ENCODE measurements at regions not wholly inside any gene's neighbourhood (a gene's known extent, or its start where the extent isn't known, plus 50 kb on each side); places are given as distances from the start of the nearest gene placed in this dataset.

DNA sequence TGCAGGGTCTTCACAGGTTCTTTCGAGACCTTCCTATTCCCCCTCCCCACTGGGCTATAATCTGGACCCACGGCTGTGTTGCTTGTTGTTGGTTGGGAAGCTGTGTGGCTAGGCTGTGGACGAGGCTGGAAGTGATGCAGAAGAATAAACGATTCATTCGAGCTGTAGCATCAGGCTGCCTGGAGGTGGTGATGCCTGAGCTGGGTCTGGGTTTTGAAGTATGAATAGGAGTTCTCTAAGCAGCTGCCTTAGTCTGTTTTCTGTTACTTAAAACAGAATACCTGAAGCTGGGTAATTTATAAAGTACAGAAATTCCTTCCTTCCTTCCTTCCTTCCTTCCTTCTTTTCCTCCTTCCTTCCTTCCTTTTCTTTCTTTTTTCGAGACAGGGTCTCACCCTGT, 126.5 kb upstream of the ZEB1 start:
- TF ChIP-seq EZH2 (IDR thresholded peaks at IDR 0.05; ENCODE audit: borderline replicate concordance) (no peak), EZH2phosphoT487 (IDR thresholded peaks at IDR 0.05; ENCODE audit: low read depth, severe bottlenecking, unreplicated experiment) (no peak)
- TF ChIP-seq, protein P1, sequence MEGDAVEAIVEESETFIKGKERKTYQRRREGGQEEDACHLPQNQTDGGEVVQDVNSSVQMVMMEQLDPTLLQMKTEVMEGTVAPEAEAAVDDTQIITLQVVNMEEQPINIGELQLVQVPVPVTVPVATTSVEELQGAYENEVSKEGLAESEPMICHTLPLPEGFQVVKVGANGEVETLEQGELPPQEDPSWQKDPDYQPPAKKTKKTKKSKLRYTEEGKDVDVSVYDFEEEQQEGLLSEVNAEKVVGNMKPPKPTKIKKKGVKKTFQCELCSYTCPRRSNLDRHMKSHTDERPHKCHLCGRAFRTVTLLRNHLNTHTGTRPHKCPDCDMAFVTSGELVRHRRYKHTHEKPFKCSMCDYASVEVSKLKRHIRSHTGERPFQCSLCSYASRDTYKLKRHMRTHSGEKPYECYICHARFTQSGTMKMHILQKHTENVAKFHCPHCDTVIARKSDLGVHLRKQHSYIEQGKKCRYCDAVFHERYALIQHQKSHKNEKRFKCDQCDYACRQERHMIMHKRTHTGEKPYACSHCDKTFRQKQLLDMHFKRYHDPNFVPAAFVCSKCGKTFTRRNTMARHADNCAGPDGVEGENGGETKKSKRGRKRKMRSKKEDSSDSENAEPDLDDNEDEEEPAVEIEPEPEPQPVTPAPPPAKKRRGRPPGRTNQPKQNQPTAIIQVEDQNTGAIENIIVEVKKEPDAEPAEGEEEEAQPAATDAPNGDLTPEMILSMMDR (IDR thresholded peaks at IDR 0.05; ENCODE audit: poor library complexity) = no peak
- H3K4me3 ChIP-seq = no peak overlapping the region
- no peak overlapping the region for H3K27ac ChIP-seq
- H3K9me2 ChIP-seq (replicated peaks; ENCODE audit: insufficient read depth) = no peaks in the 10 kb centered on the region
- H3K4me2 ChIP-seq = no peak overlapping the region
- H3K9me3 ChIP-seq (ENCODE audit: low read depth) = no peaks in the 10 kb centered on the region
- no peaks in the 10 kb centered on the region for H3K36me3 ChIP-seq (replicated peaks; ENCODE audit: insufficient read depth, low read depth)
- 90% methylated on average over 6 of the region's 6 CpGs for WGBS (ENCODE audit: low lambda C conversion rate, missing lambda C conversion rate)
- DNase-seq (ENCODE audit: low spot score) = no peak
- no peaks in the 10 kb centered on the region for H3K27me3 ChIP-seq
- no peaks in the 10 kb centered on the region for H3K4me1 ChIP-seq (ENCODE audit: insufficient read depth)
- H4K20me1 ChIP-seq (ENCODE audit: insufficient read depth, poor library complexity, severe bottlenecking) = no peaks in the 10 kb centered on the region
- H2AFZ ChIP-seq = no peak overlapping the region
- H3K79me2 ChIP-seq = no peaks in the 10 kb centered on the region

DNA sequence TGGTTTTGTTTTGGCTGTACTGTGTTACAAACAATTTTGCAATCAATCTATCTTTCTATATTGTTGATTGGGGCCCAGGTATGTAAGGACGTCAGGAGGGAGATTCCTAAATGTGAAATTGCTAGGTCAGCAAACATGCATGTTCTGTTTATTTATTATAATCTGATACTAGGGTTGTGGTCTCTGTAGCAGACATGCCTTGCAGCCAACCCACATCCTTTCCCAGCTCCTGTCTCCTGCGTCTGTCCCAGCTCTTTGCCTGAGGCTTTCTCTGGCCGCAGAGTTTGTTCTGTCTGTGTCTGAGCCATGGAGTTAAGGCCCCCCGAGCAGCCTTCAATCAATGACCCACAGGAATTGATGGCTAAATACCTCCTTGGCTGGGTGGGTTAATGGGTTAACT, 124.0 kb upstream of the ZEB1 start:
- no peaks in the 10 kb centered on the region for H4K20me1 ChIP-seq (ENCODE audit: insufficient read depth, poor library complexity, severe bottlenecking)
- H3K27ac ChIP-seq = no peak overlapping the region
- no peaks in the 10 kb centered on the region for H3K27me3 ChIP-seq
- H3K9me2 ChIP-seq (replicated peaks; ENCODE audit: insufficient read depth) = no peaks in the 10 kb centered on the region
- no peak overlapping the region for H3K4me3 ChIP-seq
- no peaks in the 10 kb centered on the region for H3K9me3 ChIP-seq (ENCODE audit: low read depth)
- 49% methylated on average over 4 of the region's 4 CpGs for WGBS (ENCODE audit: low lambda C conversion rate, missing lambda C conversion rate)
- no peaks in the 10 kb centered on the region for H3K79me2 ChIP-seq
- DNase-seq (ENCODE audit: low spot score) = no peak
- H2AFZ ChIP-seq = no peak overlapping the region
- H3K36me3 ChIP-seq (replicated peaks; ENCODE audit: insufficient read depth, low read depth) = no peaks in the 10 kb centered on the region
- TF ChIP-seq, protein P1 (IDR thresholded peaks at IDR 0.05; ENCODE audit: poor library complexity) = no peak
- TF ChIP-seq EZH2 (IDR thresholded peaks at IDR 0.05; ENCODE audit: borderline replicate concordance) (no peak), EZH2phosphoT487 (IDR thresholded peaks at IDR 0.05; ENCODE audit: low read depth, severe bottlenecking, unreplicated experiment) (no peak)
- no peaks in the 10 kb centered on the region for H3K4me1 ChIP-seq (ENCODE audit: insufficient read depth)
- H3K4me2 ChIP-seq = no peak overlapping the region

- Histone ChIP-seq H3K36me3 (replicated peaks; ENCODE audit: insufficient read depth, low read depth) (no peaks in the 10 kb centered on the region), H3K79me2 (no peaks in the 10 kb centered on the region), H3K4me1 (ENCODE audit: insufficient read depth) (no peaks in the 10 kb centered on the region), H3K4me3 (no peak overlapping the region), H4K20me1 (ENCODE audit: insufficient read depth, poor library complexity, severe bottlenecking) (no peaks in the 10 kb centered on the region), H3K4me2 (no peak overlapping the region), H2AFZ (no peak overlapping the region), H3K9me3 (ENCODE audit: low read depth) (no peaks in the 10 kb centered on the region), H3K27ac (no peak overlapping the region), H3K9me2 (replicated peaks; ENCODE audit: insufficient read depth) (no peaks in the 10 kb centered on the region), H3K27me3 (no peaks in the 10 kb centered on the region)
- no peak for DNase-seq (ENCODE audit: low spot score)
- 73% methylated on average over 5 of the region's 5 CpGs for WGBS (ENCODE audit: low lambda C conversion rate, missing lambda C conversion rate)
- TF ChIP-seq EZH2phosphoT487 (IDR thresholded peaks at IDR 0.05; ENCODE audit: low read depth, severe bottlenecking, unreplicated experiment) (no peak), EZH2 (IDR thresholded peaks at IDR 0.05; ENCODE audit: borderline replicate concordance) (no peak)
- TF ChIP-seq, protein P1 (IDR thresholded peaks at IDR 0.05; ENCODE audit: poor library complexity) = no peak
Observed at GRCh38 chr10:31197886-31198285, 121.1 kb upstream of the ZEB1 start.

DNA sequence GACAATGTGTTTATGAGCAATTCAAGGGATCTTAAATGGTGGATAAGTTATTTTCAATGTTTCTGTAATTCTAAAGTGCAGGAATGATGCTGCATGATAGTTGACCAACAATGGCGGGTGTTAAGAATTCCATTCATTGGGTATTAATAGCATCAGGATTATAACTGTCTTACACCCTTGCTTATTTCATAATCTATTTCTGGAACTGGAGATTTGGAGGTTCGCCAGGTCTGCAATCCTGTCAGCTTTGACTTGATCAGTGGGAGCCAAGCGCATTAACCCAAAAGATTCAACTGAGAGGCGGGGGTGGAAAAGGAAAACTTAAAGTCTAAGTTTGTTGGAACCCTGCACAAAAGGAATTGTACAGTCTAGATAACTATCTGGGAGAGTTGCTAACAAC, 114.9 kb upstream of the ZEB1 start:
- H3K4me3 ChIP-seq = no peak overlapping the region
- H3K27ac ChIP-seq = no peak overlapping the region
- no peaks in the 10 kb centered on the region for H3K9me2 ChIP-seq (replicated peaks; ENCODE audit: insufficient read depth)
- no peak overlapping the region for H2AFZ ChIP-seq
- H3K27me3 ChIP-seq = no peaks in the 10 kb centered on the region
- no peaks in the 10 kb centered on the region for H3K9me3 ChIP-seq (ENCODE audit: low read depth)
- H4K20me1 ChIP-seq (ENCODE audit: insufficient read depth, poor library complexity, severe bottlenecking) = no peaks in the 10 kb centered on the region
- H3K4me2 ChIP-seq = no peak overlapping the region
- H3K79me2 ChIP-seq = no peaks in the 10 kb centered on the region
- H3K36me3 ChIP-seq (replicated peaks; ENCODE audit: insufficient read depth, low read depth) = no peaks in the 10 kb centered on the region
- 89% methylated on average over 4 of the region's 4 CpGs for WGBS (ENCODE audit: low lambda C conversion rate, missing lambda C conversion rate)
- H3K4me1 ChIP-seq (ENCODE audit: insufficient read depth) = no peaks in the 10 kb centered on the region
- no peak for DNase-seq (ENCODE audit: low spot score)
- TF ChIP-seq, protein P1 (IDR thresholded peaks at IDR 0.05; ENCODE audit: poor library complexity) = no peak
- TF ChIP-seq EZH2phosphoT487 (IDR thresholded peaks at IDR 0.05; ENCODE audit: low read depth, severe bottlenecking, unreplicated experiment) (no peak), EZH2 (IDR thresholded peaks at IDR 0.05; ENCODE audit: borderline replicate concordance) (no peak)
